D721Med (cell line): ENCODE measurements at regions not wholly inside any gene's neighbourhood (a gene's known extent, or its start where the extent isn't known, plus 50 kb on each side); places are given as distances from the start of the nearest gene placed in this dataset.

Experiments
- DNase-seq: peaks from one replicate; pipeline ENCODE4 v3.0.0; 2011; ENCODE audit warnings: low spot score; ENCODE audit not compliant: insufficient read length
- FAIRE-seq: peaks from 2 replicates; lab custom pipeline; 2011; peaks lifted over from hg19 to GRCh38; lab: Jason Lieb, UNC
- CTCF ChIP-seq: IDR thresholded peaks from 2 replicates; pipeline ENCODE4 v1.5.1; 2012; ENCODE audit warnings: mild to moderate bottlenecking, control low read depth; ENCODE audit not compliant: insufficient read depth; ENCODE audit errors: missing control alignments

GRCh38 chr18:71913641-71914040 lies 630.5 kb downstream of the CBLN2 start:
- DNase-seq (no peak), FAIRE-seq (no peak)
- no peak for TF ChIP-seq CTCF

- no peak for FAIRE-seq
- no peak for TF ChIP-seq CTCF
- DNase-seq: no peak
These were observed 641.7 kb downstream of the CBLN2 start for GRCh38 chr18:71902482-71902881.

- no peak for DNase-seq
- FAIRE-seq: no peak
- no peak for TF ChIP-seq CTCF
These were observed 644.3 kb downstream of the CBLN2 start for GRCh38 chr18:71899707-71900472.

GRCh38 chr18:71899183-71899582 lies 645.0 kb downstream of the CBLN2 start:
- FAIRE-seq (no peak), DNase-seq (no peak)

GRCh38 chr18:71887509-71887908 lies 656.6 kb downstream of the CBLN2 start:
- DNase-seq (no peak), FAIRE-seq (peak; percentile 88)
- no peak for TF ChIP-seq CTCF

More at GRCh38 chr18:71899183-71899582, 645.0 kb downstream of the CBLN2 start:
- TF ChIP-seq CTCF: no peak

GRCh38 chr18:71878226-71878625 lies 665.9 kb downstream of the CBLN2 start:
- FAIRE-seq: peak; percentile 11
- TF ChIP-seq CTCF: no peak
- DNase-seq: no peak

DNA sequence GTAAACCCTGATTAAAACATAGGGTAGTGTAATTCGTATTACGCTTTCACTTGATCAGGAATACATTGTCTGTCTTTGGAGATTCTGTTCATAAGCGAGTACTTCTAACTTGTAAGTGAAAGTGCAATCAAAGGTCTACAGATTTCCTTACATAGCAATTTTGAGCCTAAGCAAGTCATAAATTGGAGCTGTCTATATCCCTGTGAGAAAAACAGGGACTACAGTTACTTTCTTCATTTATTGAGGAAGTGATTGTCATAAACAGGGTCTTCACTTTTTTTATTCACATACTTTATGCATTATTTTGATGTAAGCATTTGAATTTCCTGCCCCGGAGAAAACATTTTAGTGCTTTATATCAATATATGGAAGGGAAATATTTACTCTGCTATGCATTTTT lies 670.4 kb downstream of the CBLN2 start:
- TF ChIP-seq CTCF: no peak
- DNase-seq (no peak), FAIRE-seq (peak; percentile 88)
